ENCODE measurements at regions not wholly inside any gene's neighbourhood (a gene's known extent, or its start where the extent isn't known, plus 50 kb on each side); places are given as distances from the start of the nearest gene placed in this dataset.

- H3K4me1 ChIP-seq (ENCODE audit: control insufficient read depth, insufficient read depth, low read length): no peaks in the 10 kb centered on the region
- no peak overlapping the region for H3K4me2 ChIP-seq (ENCODE audit: control insufficient read depth, insufficient read depth)
- no peaks in the 10 kb centered on the region for H3K36me3 ChIP-seq (ENCODE audit: control insufficient read depth in 2 of 2, insufficient read depth in 2 of 2, low read length in 1 of 2)
- no peak overlapping the region for H3K4me3 ChIP-seq
- in situ Hi-C loops (cut with MboI) (no loop called here), intact Hi-C loops (cut with micrococcal nuclease; ENCODE audit: unreplicated experiment) (no loop called here)
- SMC1A ChIA-PET (ENCODE audit: uncharacterized antibody, unreplicated experiment): no interaction called here
- no peaks in the 10 kb centered on the region for H3K9me3 ChIP-seq (replicated peaks; ENCODE audit: control insufficient read depth, insufficient read depth, low read length)
- no peak overlapping the region for H3K27ac ChIP-seq (ENCODE audit: control insufficient read depth, insufficient read depth)
- H3K79me2 ChIP-seq (ENCODE audit: control insufficient read depth, insufficient read depth, low read length): no peaks in the 10 kb centered on the region
- H3K27me3 ChIP-seq (replicated peaks in 1 of 2; ENCODE audit: control insufficient read depth in 2 of 2, insufficient read depth in 2 of 2, low read length in 1 of 2): no peaks in the 10 kb centered on the region
- ATAC-seq (no peak), DNase-seq (ENCODE audit: low read depth, low spot score) (no peak), FAIRE-seq (no peak)
- no peak for TF ChIP-seq JUNB (IDR thresholded peaks at IDR 0.05)
- no peak for TF ChIP-seq ZNF384 (IDR thresholded peaks at IDR 0.05; ENCODE audit: borderline replicate concordance, low read depth, low read length)
- TF ChIP-seq WRNIP1 (IDR thresholded peaks at IDR 0.05; ENCODE audit: borderline replicate concordance, low read depth, low read length): no peak
- no peak for TF ChIP-seq CEBPB (IDR thresholded peaks at IDR 0.05; ENCODE audit: borderline replicate concordance in 1 of 2, low read depth in 2 of 2, low read length in 2 of 2)
- no peak for TF ChIP-seq MLLT1 (IDR thresholded peaks at IDR 0.05)
- TF ChIP-seq RELA (IDR thresholded peaks at IDR 0.05; ENCODE audit: borderline replicate concordance, partially characterized antibody): no peak
- no peak for TF ChIP-seq CUX1 (IDR thresholded peaks at IDR 0.05; ENCODE audit: insufficient replicate concordance, low read depth, low read length)
- TF ChIP-seq ZBTB11 (CRISPR knock-in tag; IDR thresholded peaks at IDR 0.05): no peak
- no peak for TF ChIP-seq HCFC1 (IDR thresholded peaks at IDR 0.05; ENCODE audit: low read length)
- TF ChIP-seq TCF7 (IDR thresholded peaks at IDR 0.05; ENCODE audit: borderline replicate concordance): no peak
- RAD21 ChIA-PET (ENCODE audit: unreplicated experiment): no interaction called here
- H4K20me1 ChIP-seq (ENCODE audit: control insufficient read depth, insufficient read depth): no peaks in the 10 kb centered on the region
- 49% methylated on average over 33 of the region's 33 CpGs for WGBS (ENCODE audit: insufficient coverage, insufficient replicate concordance, low lambda C conversion rate, missing lambda C conversion rate)
- BruUV-seq (replicated peaks): no TSS peak
- H2AFZ ChIP-seq (ENCODE audit: control insufficient read depth, low read depth, low read length): no peak overlapping the region
- POLR2A ChIA-PET: no interaction called here
- no peak overlapping the region for H3K9ac ChIP-seq (ENCODE audit: control insufficient read depth, insufficient read depth, low read length)
- CTCF ChIA-PET: no interaction called here
These were observed 295.4 kb downstream of the CTH start for GRCh38 chr1:70706381-70707037.

Measured in GM12878 (cell line).